Thyroid gland (tissue), 4 donors: ENCODE measurements at regions not wholly inside any gene's neighbourhood (a gene's known extent, or its start where the extent isn't known, plus 50 kb on each side); places are given as distances from the start of the nearest gene placed in this dataset.

ENCODE experiments used
- POLR2A ChIP-seq, 2 donors: fragments of 450-650 bp; IDR thresholded peaks; one replicate each; pipeline ENCODE4 v1.6.1; 2017; ENCODE audit warnings: antibody characterized with exemption in 2 of 2, mild to moderate bottlenecking in 2 of 2, moderate library complexity in 1 of 2
- TF ChIP-seq, protein P1 (sequence below), 6 experiments: fragments of 200-600 bp in 3 of 6; fragments of 450-650 bp in 3 of 6; sonication (generic) in 3 of 6; IDR thresholded peaks; one replicate each; pipeline ENCODE4 v1.5.1; 2016 to 2019; ENCODE audit warnings: antibody characterized with exemption in 6 of 6, mild to moderate bottlenecking in 2 of 6, inconsistent platforms in 1 of 6, moderate library complexity in 1 of 6

DNA sequence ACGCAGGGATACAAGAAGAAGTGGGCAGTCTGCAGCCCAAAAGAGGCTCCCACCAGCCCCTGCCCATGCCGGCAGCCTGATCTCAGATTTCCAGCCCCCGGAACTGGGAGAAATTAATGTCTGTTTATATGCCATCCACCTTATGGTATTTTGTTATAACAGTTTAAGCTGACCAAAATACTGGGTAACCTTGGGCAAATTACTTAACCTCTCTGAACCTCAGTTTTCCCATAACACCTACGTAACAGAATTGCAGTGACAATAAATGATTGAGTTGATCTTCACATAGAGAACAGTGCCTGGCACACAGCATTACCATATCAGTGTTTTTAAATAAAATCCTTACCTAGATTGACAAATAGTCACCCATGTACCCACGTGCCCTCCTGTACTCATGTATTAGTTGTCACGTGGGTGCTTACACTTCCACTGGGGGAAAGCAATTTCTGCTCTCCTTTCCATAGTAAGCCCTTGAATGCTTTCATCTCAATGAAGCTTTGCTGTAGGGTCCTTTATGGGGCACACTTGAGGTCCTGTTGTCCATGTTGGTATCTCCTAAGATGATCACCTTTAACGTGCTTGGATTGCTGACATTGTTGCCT lies 54.2 kb upstream of the PHF21A start:
- TF ChIP-seq, protein P1, sequence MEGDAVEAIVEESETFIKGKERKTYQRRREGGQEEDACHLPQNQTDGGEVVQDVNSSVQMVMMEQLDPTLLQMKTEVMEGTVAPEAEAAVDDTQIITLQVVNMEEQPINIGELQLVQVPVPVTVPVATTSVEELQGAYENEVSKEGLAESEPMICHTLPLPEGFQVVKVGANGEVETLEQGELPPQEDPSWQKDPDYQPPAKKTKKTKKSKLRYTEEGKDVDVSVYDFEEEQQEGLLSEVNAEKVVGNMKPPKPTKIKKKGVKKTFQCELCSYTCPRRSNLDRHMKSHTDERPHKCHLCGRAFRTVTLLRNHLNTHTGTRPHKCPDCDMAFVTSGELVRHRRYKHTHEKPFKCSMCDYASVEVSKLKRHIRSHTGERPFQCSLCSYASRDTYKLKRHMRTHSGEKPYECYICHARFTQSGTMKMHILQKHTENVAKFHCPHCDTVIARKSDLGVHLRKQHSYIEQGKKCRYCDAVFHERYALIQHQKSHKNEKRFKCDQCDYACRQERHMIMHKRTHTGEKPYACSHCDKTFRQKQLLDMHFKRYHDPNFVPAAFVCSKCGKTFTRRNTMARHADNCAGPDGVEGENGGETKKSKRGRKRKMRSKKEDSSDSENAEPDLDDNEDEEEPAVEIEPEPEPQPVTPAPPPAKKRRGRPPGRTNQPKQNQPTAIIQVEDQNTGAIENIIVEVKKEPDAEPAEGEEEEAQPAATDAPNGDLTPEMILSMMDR (IDR thresholded peaks at IDR 0.05) = no peak
- no peak for TF ChIP-seq POLR2A (IDR thresholded peaks at IDR 0.05)
